ENCODE measurements at regions not wholly inside any gene's neighbourhood (a gene's known extent, or its start where the extent isn't known, plus 50 kb on each side); places are given as distances from the start of the nearest gene placed in this dataset.
"Not testable (repeated sequence)": the region's sequence is repeated elsewhere in the genome, so short reads cannot be mapped to it uniquely, and the experiment has no call there.

GRCh38 chr11:96779030-96779429 lies 389.2 kb downstream of the JRKL start:
- no peak for DNase-seq (ENCODE audit: low spot score)

- no peak for DNase-seq (ENCODE audit: low spot score)
Observed at GRCh38 chr11:96781082-96781481, 391.3 kb downstream of the JRKL start.

GRCh38 chr11:96782632-96783031 lies 392.8 kb downstream of the JRKL start:
- DNase-seq (ENCODE audit: low spot score): no peak

GRCh38 chr11:96783311-96783710 lies 393.5 kb downstream of the JRKL start:
- no peak for DNase-seq (ENCODE audit: low spot score)

- no peak for DNase-seq (ENCODE audit: low spot score)
Observed at GRCh38 chr11:96785073-96785472, 395.3 kb downstream of the JRKL start.

- DNase-seq (ENCODE audit: low spot score): no peak
Observed at GRCh38 chr11:96794152-96794551, 404.3 kb downstream of the JRKL start.

GRCh38 chr11:96798445-96798844 lies 408.6 kb downstream of the JRKL start:
- no peak for DNase-seq (ENCODE audit: low spot score)

GRCh38 chr11:96815236-96815635 lies 425.4 kb downstream of the JRKL start:
- no peak for DNase-seq (ENCODE audit: low spot score)

GRCh38 chr11:96817482-96818399 lies 427.9 kb downstream of the JRKL start:
- DNase-seq (ENCODE audit: low spot score): no peak

GRCh38 chr11:96827164-96827563 lies 437.4 kb downstream of the JRKL start:
- DNase-seq (ENCODE audit: low spot score): no peak

GRCh38 chr11:96841792-96842191 lies 452.0 kb downstream of the JRKL start:
- no peak for DNase-seq (ENCODE audit: low spot score)

- no peak for DNase-seq (ENCODE audit: low spot score)
Observed at GRCh38 chr11:96842731-96843130, 452.9 kb downstream of the JRKL start.

GRCh38 chr11:96854425-96854824 lies 464.6 kb downstream of the JRKL start:
- DNase-seq (ENCODE audit: low spot score): no peak

- not testable (repeated sequence) for DNase-seq (ENCODE audit: low spot score)
Observed at GRCh38 chr11:96861722-96862121, 471.9 kb downstream of the JRKL start.

GRCh38 chr11:96863520-96863919 lies 473.7 kb downstream of the JRKL start:
- DNase-seq (ENCODE audit: low spot score): no peak

GRCh38 chr11:96865020-96865419 lies 475.2 kb downstream of the JRKL start:
- DNase-seq (ENCODE audit: low spot score): no peak

- no peak for DNase-seq (ENCODE audit: low spot score)
Observed at GRCh38 chr11:96869207-96869606, 479.4 kb downstream of the JRKL start.

- no peak for DNase-seq (ENCODE audit: low spot score)
Observed at GRCh38 chr11:96875712-96876111, 485.9 kb downstream of the JRKL start.

- DNase-seq (ENCODE audit: low spot score): no peak
Observed at GRCh38 chr11:96878299-96879051, 488.7 kb downstream of the JRKL start.

GRCh38 chr11:96882622-96883021 lies 492.8 kb downstream of the JRKL start:
- DNase-seq (ENCODE audit: low spot score): not testable (repeated sequence)

GRCh38 chr11:96885405-96885804 lies 495.6 kb downstream of the JRKL start:
- no peak for DNase-seq (ENCODE audit: low spot score)

GRCh38 chr11:96885912-96886311 lies 496.1 kb downstream of the JRKL start:
- DNase-seq (ENCODE audit: low spot score): no peak

GRCh38 chr11:96893988-96894387 lies 504.2 kb downstream of the JRKL start:
- DNase-seq (ENCODE audit: low spot score): no peak

All from HuH-7 (cell line).